C4-2B (cell line): ENCODE measurements at regions not wholly inside any gene's neighbourhood (a gene's known extent, or its start where the extent isn't known, plus 50 kb on each side); places are given as distances from the start of the nearest gene placed in this dataset.

Experiments used
- H3K27ac ChIP-seq: fragments of 450-650 bp; 2 replicates; pipeline ENCODE4 v1.5.1; 2017
- ZFX ChIP-seq: fragments of 450-650 bp; IDR thresholded peaks from 2 replicates; pipeline ENCODE4 v1.6.1; 2017
- TF ChIP-seq, protein P1 (sequence below): fragments of 450-650 bp; conservative IDR thresholded peaks from 2 replicates; pipeline ENCODE4 v1.5.1; 2017; ENCODE audit warnings: mild to moderate bottlenecking

DNA sequence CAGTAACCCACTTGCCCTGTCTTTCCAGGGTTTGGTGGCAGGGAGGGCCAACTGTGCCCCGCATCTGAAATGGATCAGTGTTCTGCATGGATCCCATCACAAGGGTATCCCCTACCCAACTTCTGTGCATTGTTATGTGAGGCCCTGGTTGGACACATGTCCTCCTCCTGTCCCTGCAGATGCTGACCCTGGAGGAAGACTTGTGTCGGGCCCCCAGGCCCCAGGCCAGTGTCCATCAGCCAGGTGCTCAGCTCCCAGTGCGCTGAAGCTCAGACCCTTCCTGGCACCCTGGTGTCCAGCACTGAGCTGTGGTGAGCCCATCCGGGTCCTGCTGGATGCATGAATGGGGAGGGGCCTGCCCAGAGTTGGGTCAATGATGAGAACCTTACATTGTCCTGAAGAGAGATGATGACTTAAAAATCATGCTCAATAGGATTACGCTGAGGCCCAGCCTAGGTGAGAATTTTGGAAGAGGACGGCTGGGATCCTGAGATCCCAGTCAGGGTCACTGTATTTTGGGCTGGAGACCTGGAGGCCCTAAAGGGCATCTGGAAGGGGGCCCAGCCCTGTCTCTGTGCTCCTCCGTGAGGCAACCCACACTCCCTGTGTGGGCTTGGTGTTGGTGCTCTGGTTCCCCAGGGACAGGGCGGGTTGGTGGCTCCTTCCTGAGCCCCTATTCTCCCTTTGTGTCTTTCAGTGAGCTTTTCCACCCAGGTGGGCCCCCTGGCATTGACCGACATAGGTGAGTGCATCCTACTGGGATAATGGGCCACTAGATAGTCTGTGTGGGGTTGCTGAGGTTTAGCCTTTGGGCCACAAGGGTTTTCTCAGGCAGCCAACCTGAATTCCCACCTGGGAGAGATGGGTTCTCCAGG lies 199.1 kb downstream of the UBE3A start:
- H3K27ac ChIP-seq: no peak overlapping the region
- TF ChIP-seq, protein P1, sequence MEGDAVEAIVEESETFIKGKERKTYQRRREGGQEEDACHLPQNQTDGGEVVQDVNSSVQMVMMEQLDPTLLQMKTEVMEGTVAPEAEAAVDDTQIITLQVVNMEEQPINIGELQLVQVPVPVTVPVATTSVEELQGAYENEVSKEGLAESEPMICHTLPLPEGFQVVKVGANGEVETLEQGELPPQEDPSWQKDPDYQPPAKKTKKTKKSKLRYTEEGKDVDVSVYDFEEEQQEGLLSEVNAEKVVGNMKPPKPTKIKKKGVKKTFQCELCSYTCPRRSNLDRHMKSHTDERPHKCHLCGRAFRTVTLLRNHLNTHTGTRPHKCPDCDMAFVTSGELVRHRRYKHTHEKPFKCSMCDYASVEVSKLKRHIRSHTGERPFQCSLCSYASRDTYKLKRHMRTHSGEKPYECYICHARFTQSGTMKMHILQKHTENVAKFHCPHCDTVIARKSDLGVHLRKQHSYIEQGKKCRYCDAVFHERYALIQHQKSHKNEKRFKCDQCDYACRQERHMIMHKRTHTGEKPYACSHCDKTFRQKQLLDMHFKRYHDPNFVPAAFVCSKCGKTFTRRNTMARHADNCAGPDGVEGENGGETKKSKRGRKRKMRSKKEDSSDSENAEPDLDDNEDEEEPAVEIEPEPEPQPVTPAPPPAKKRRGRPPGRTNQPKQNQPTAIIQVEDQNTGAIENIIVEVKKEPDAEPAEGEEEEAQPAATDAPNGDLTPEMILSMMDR: no peak
- no peak for TF ChIP-seq ZFX

DNA sequence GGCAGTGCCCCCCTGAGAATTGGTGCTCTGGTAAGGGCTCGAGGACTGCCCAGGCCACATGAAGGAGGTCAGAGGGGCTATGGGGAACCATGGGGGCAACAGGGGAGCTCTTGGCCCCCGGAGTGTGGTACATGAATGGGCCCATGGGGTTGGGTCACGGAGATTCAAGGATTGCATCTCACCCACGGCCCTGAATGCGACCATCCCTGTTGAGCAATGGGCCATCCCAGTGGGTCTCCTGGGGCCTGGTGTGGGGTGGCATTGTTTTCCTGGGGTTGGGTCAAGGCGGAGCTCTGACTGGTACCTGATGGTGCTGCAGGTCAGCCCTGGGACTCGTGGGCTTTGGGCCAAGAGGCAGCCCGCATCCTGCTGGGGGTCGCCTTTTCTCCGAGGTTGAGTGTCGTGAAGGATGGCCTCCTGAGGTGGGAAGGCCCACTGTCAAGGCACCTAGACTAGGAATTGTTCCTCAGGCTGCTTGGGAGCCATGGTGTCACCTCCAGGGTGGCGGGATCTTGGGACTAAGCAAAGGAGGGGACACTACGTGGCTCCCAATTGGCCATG lies 198.3 kb downstream of the UBE3A start:
- TF ChIP-seq, protein P1: no peak
- no peak for TF ChIP-seq ZFX

DNA sequence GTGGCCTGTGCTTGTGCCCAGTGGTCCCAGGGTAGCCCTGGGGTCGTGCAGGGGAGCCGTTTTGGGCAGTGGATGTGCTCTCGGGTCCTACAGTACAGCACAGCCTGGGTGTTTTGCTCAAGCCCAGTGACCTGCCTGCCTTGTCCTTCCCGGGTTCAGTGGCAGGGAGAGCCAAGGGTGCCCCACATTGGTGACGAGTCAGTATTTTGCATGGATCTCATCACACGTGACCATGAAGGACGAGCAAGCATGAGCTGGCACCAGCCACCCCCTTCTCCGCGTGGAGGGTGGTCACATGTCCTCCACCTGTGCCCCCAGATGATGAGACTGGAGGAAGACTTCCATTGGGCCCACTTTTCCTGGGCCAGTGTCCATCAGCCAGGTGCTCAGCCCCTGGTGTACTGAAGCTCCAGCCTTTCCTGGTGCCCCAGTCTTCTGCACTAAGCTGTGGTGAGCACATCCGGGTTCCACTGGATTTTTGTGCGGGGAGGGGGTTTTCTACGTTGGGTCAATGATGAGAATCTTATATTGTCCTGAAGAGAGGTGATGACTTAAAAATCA lies 197.5 kb downstream of the UBE3A start:
- no peak overlapping the region for H3K27ac ChIP-seq
- TF ChIP-seq, protein P1: no peak
- TF ChIP-seq ZFX: no peak

More for the DNA sequence above, 198.3 kb downstream of the UBE3A start:
- no peak overlapping the region for H3K27ac ChIP-seq

DNA sequence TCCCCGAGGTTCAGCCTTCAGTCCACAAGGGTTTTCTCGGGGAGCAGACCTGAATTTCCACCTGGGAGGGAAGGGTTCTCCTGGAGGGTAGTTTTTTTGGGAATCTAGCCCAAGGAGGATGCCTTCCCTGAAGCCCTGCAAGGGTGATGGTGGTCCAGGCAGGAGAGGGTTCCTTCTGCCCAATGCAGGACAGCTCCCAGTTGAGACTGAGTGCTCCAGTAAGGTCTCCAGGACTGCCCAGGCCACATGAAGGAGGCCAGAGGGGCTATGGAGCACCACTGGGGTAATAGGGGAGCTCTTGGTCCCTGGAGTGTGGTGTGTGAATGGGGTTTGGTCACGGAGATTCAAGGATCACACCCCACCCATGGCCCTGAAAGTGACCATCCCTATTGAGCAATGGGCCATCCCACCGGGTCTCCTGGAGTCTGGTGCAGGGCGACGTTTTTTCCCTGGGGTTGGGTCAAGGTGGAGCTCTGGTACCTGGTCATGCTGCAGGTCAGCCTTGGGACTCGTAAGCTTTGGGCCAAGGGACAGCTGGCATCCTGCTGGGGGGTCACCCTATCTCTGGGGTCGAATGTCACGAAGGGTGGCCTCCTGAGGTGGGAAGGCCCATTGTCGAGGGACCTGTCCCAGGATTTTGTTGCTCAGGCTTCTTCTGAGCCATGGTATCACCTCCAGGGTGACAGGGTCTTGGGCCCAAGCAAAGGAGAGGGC lies 196.5 kb downstream of the UBE3A start:
- TF ChIP-seq ZFX: no peak
- TF ChIP-seq, protein P1: no peak

DNA sequence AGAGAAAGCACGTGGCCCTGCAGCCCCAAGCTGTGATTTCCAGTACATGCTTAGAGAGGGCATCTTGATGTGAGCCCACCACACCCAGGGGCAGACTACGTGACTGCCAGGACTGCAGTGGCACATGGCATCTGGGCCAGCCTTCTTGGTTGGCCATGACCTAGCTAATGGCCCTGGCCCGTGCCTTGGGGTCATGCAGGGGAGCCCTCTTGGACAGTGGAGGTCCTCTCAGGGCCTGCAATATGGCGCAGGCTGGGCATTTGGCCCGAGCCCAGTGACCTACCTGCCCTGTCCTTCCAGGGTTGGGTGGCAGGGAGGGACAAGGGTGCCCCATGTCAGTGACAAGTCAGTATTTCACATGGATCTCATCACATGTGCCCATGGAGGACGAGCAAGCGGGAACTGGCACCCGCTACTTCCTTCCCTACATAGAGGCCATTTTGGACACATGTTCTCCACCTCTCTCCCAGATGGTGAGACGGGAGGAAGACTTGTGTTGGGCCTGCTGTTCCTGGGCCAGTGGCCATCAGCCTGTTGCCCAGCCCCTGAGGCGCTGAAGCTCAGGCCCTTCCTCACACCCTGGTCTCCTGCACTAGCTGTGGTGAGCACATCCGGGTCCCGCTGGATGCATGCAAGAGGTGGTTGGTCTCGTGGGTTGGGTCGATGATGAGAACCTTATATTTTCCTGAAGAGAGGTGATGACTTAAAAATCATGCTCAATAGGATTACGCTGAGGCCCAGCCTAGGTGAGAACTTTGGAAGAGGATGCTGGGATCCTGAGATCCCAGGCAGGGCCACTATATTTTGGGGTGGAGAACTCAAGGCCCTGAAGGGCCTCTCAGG lies 195.6 kb downstream of the UBE3A start:
- H3K27ac ChIP-seq: no peak overlapping the region
- TF ChIP-seq, protein P1: no peak
- no peak for TF ChIP-seq ZFX

More for the DNA sequence above, 196.5 kb downstream of the UBE3A start:
- H3K27ac ChIP-seq: no peak overlapping the region

DNA sequence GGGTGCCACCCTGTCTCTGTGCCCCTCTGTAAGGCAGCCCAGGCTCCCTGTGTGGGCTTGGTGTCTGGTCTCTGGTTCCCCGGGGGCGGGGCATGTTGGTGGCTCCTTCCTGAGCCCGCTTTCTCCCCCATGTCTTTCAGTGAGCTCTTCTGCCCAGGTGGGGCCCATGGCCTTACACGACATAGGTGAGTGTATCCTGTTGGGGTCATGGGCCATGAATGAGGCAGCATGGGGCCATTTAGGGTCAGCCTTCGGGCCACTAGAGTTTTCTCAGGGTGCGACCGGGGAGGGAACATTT lies 195.1 kb downstream of the UBE3A start:
- H3K27ac ChIP-seq: no peak overlapping the region
- TF ChIP-seq, protein P1: no peak
- no peak for TF ChIP-seq ZFX
